Ascending aorta (tissue), 2 donors: ENCODE measurements at regions not wholly inside any gene's neighbourhood (a gene's known extent, or its start where the extent isn't known, plus 50 kb on each side); places are given as distances from the start of the nearest gene placed in this dataset.
"Not testable (repeated sequence)": the region's sequence is repeated elsewhere in the genome, so short reads cannot be mapped to it uniquely, and the experiment has no call there.

Experiments used
- DNase-seq, 2 donors: peaks; one replicate each; pipeline ENCODE4 v3.0.0-alpha.2; 2019; ENCODE audit warnings: low spot score in 2 of 2
- H3K27ac ChIP-seq, 2 donors: fragments of 200-600 bp; sonication (generic); one replicate each; pipeline ENCODE4 v1.5.1; 2016 to 2017; ENCODE audit warnings: mild to moderate bottlenecking in 1 of 2
- H3K27me3 ChIP-seq: fragments of 200-600 bp; sonication (generic); one replicate; pipeline ENCODE4 v1.5.1; 2017
- H3K36me3 ChIP-seq, 2 donors: fragments of 200-600 bp; sonication (generic); one replicate each; pipeline ENCODE4 v1.5.1; 2016
- H3K4me1 ChIP-seq, 2 donors: fragments of 200-600 bp; sonication (generic); one replicate each; pipeline ENCODE4 v1.5.1; 2016 to 2017; ENCODE audit warnings: mild to moderate bottlenecking in 1 of 2
- H3K4me3 ChIP-seq, 2 donors: fragments of 200-600 bp; sonication (generic); one replicate each; pipeline ENCODE4 v1.5.1; 2016 to 2017; ENCODE audit warnings: mild to moderate bottlenecking in 1 of 2
- H3K9me3 ChIP-seq, 2 donors: fragments of 200-600 bp; sonication (generic); one replicate each; pipeline ENCODE4 v1.5.1; 2016
- CTCF ChIP-seq, 3 experiments: fragments of 200-600 bp in 2 of 3; fragments of 450-650 bp in 1 of 3; sonication (generic) in 2 of 3; IDR thresholded peaks; one replicate each; pipeline ENCODE4 v1.5.1; 2016 to 2019; ENCODE audit warnings: antibody characterized with exemption in 3 of 3, mild to moderate bottlenecking in 1 of 3, moderate library complexity in 1 of 3
- intact Hi-C: fragments of 100-400 bp; cut with DNase I; formaldehyde crosslinking; loops from one replicate; pipeline ENCODE4 v1.15.1; 2023

DNA sequence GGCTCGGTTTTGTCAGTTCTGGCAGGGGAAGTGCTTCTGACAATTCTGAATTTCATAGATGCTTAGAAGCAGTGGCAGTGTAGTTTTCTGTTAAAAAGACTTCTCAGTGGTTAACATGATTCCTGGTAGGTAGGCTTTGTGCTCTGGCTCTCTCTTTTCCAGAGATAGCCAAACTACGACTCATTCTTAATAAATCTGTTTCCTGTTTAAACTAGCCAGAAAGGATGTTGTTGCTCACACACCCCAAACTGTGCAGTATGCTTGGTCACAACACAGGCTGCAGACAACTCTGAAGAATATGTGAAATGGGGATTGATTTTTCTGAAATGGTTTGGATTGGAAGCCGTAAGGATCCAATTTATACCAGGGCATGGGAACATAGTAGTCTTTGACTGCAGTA, 711.5 kb downstream of the PCDH17 start:
- intact Hi-C loops, result no loop called here
- no peak overlapping the region for H3K27ac ChIP-seq
- H3K4me1 ChIP-seq, result no peaks in the 10 kb centered on the region
- H3K4me3 ChIP-seq, result no peak overlapping the region
- no peaks in the 10 kb centered on the region for H3K27me3 ChIP-seq
- no peak for TF ChIP-seq CTCF (IDR thresholded peaks at IDR 0.05)
- no peaks in the 10 kb centered on the region for H3K9me3 ChIP-seq
- H3K36me3 ChIP-seq, result no peaks in the 10 kb centered on the region
- no peak for DNase-seq

GRCh38 chr13:58352100-58352499, 720.6 kb downstream of the PCDH17 start:
- H3K9me3 ChIP-seq, H3K4me3 ChIP-seq, H3K36me3 ChIP-seq, DNase-seq, H3K4me1 ChIP-seq, H3K27ac ChIP-seq, intact Hi-C loops, H3K27me3 ChIP-seq: not testable (repeated sequence)

DNA sequence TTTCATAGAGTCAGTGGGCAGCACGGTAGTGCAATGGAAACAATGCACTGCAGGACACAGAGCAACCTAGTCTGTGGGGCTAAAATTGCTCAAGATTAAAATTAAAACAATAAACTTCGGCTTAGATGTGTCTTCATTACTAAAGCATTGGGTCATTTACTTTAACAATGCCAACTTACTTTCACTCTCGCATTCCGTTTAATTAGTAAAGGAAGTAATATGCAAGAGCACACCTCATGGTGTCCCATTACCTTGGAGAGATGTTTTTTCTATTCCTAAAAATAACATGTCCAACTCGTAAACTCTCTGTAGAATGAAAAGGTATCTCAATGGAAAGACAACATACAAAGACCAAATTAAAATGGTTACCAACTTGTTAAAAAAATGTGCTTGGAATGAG, 738.4 kb downstream of the PCDH17 start:
- Histone ChIP-seq H3K4me3 (no peak overlapping the region), H3K4me1 (no peaks in the 10 kb centered on the region), H3K27me3 (no peaks in the 10 kb centered on the region), H3K27ac (no peak overlapping the region), H3K36me3 (no peaks in the 10 kb centered on the region), H3K9me3 (no peaks in the 10 kb centered on the region)
- no peak for DNase-seq
- intact Hi-C loops, result no loop called here
- no peak for TF ChIP-seq CTCF (IDR thresholded peaks at IDR 0.05)

DNA sequence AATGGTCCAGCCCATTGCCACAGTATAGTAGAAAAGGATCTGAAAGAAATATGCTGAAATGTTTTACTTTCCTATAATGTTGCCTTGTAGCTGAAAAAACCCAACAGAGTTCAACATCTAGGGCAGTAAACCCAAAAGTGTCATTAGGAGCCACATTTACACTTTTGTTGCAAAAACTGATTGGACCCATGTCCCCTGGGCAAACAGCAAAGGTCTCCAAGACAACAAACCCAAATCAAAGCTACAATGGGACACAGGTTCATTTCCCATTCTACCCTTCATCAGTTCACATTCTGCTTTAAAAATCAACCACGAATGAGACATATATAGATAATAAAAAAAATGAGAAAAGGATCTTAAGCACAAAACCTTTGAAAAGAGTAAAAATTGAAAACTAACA, 744.8 kb downstream of the PCDH17 start:
- no peaks in the 10 kb centered on the region for H3K27me3 ChIP-seq
- intact Hi-C loops, result no loop called here
- TF ChIP-seq CTCF (IDR thresholded peaks at IDR 0.05), result no peak
- H3K27ac ChIP-seq, result no peak overlapping the region
- H3K4me3 ChIP-seq, result no peak overlapping the region
- DNase-seq, result no peak
- H3K9me3 ChIP-seq, result no peaks in the 10 kb centered on the region
- no peaks in the 10 kb centered on the region for H3K36me3 ChIP-seq
- no peaks in the 10 kb centered on the region for H3K4me1 ChIP-seq

GRCh38 chr13:58376775-58377174, 745.2 kb downstream of the PCDH17 start:
- intact Hi-C loops, result no loop called here
- H3K4me1 ChIP-seq, result no peaks in the 10 kb centered on the region
- no peaks in the 10 kb centered on the region for H3K36me3 ChIP-seq
- DNase-seq, result no peak
- H3K9me3 ChIP-seq, result no peaks in the 10 kb centered on the region
- TF ChIP-seq CTCF (IDR thresholded peaks at IDR 0.05), result no peak
- no peak overlapping the region for H3K27ac ChIP-seq
- no peaks in the 10 kb centered on the region for H3K27me3 ChIP-seq
- no peak overlapping the region for H3K4me3 ChIP-seq

- Histone ChIP-seq H3K27ac (no peak overlapping the region), H3K27me3 (no peaks in the 10 kb centered on the region), H3K4me3 (no peak overlapping the region), H3K36me3 (no peaks in the 10 kb centered on the region), H3K9me3 (no peaks in the 10 kb centered on the region), H3K4me1 (no peaks in the 10 kb centered on the region)
- intact Hi-C loops, result no loop called here
- no peak for TF ChIP-seq CTCF (IDR thresholded peaks at IDR 0.05)
- no peak for DNase-seq
Measured at GRCh38 chr13:58379221-58379620, 747.7 kb downstream of the PCDH17 start.

DNA sequence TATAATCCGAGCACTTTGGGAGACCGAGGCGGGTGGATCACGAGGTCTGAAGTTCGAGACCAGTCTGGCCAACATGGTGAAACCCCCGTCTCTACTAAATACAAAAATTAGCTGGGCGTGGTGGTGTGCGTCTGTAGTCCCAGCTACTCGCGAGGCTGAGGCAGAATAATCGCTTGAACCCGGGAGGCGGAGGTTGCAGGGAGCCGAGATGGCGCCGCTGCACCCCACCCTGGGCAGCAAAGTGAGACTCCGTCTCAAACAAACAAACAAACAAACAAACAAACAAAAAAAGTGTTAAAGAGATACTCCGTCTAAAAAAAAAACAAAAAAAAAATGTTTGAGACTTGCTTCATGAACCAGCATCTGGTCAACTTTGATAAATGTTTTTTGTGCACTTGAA, 753.8 kb downstream of the PCDH17 start:
- DNase-seq, H3K9me3 ChIP-seq, H3K4me1 ChIP-seq, intact Hi-C loops, H3K27me3 ChIP-seq, H3K27ac ChIP-seq, H3K4me3 ChIP-seq, H3K36me3 ChIP-seq: not testable (repeated sequence)
